ENCODE measurements at regions not wholly inside any gene's neighbourhood (a gene's known extent, or its start where the extent isn't known, plus 50 kb on each side); places are given as distances from the start of the nearest gene placed in this dataset.
"Not testable (repeated sequence)": the region's sequence is repeated elsewhere in the genome, so short reads cannot be mapped to it uniquely, and the experiment has no call there.

- no peak overlapping the region for H3K4me3 ChIP-seq (ENCODE audit: low read length)
- no peaks in the 10 kb centered on the region for H3K36me3 ChIP-seq (ENCODE audit: control insufficient read depth, low read depth, low read length)
- no peaks in the 10 kb centered on the region for H3K27me3 ChIP-seq (ENCODE audit: control insufficient read depth, insufficient read depth, low read length)
- no peak overlapping the region for H3K27ac ChIP-seq (ENCODE audit: low read length)
- no peak overlapping the region for H3K9ac ChIP-seq (ENCODE audit: low read length)
- H3K4me1 ChIP-seq (ENCODE audit: control insufficient read depth, low read depth, low read length): no peaks in the 10 kb centered on the region
- H3K9me3 ChIP-seq (ENCODE audit: control insufficient read depth, low read depth, low read length): no peaks in the 10 kb centered on the region
Measured at GRCh38 chr14:37792124-37792523, 196.7 kb downstream of the TTC6 start.

GRCh38 chr14:37796703-37797416, 201.4 kb downstream of the TTC6 start:
- Histone ChIP-seq H3K9ac (ENCODE audit: low read length) (no peak overlapping the region), H3K4me3 (ENCODE audit: low read length) (no peak overlapping the region), H3K27me3 (ENCODE audit: control insufficient read depth, insufficient read depth, low read length) (no peaks in the 10 kb centered on the region), H3K36me3 (ENCODE audit: control insufficient read depth, low read depth, low read length) (no peaks in the 10 kb centered on the region), H3K27ac (ENCODE audit: low read length) (no peak overlapping the region), H3K9me3 (ENCODE audit: control insufficient read depth, low read depth, low read length) (no peaks in the 10 kb centered on the region), H3K4me1 (ENCODE audit: control insufficient read depth, low read depth, low read length) (no peaks in the 10 kb centered on the region)

GRCh38 chr14:37797675-37798074, 202.2 kb downstream of the TTC6 start:
- H3K4me1 ChIP-seq (ENCODE audit: control insufficient read depth, low read depth, low read length): no peaks in the 10 kb centered on the region
- H3K27ac ChIP-seq (ENCODE audit: low read length): no peak overlapping the region
- H3K4me3 ChIP-seq (ENCODE audit: low read length): no peak overlapping the region
- no peaks in the 10 kb centered on the region for H3K9me3 ChIP-seq (ENCODE audit: control insufficient read depth, low read depth, low read length)
- H3K27me3 ChIP-seq (ENCODE audit: control insufficient read depth, insufficient read depth, low read length): no peaks in the 10 kb centered on the region
- no peak overlapping the region for H3K9ac ChIP-seq (ENCODE audit: low read length)
- no peaks in the 10 kb centered on the region for H3K36me3 ChIP-seq (ENCODE audit: control insufficient read depth, low read depth, low read length)

- no peak overlapping the region for H3K4me3 ChIP-seq (ENCODE audit: low read length)
- no peaks in the 10 kb centered on the region for H3K27me3 ChIP-seq (ENCODE audit: control insufficient read depth, insufficient read depth, low read length)
- H3K36me3 ChIP-seq (ENCODE audit: control insufficient read depth, low read depth, low read length): no peaks in the 10 kb centered on the region
- no peak overlapping the region for H3K9ac ChIP-seq (ENCODE audit: low read length)
- H3K27ac ChIP-seq (ENCODE audit: low read length): no peak overlapping the region
- peaks cover 9% of the 10 kb centered on the region for H3K4me1 ChIP-seq (ENCODE audit: control insufficient read depth, low read depth, low read length)
- H3K9me3 ChIP-seq (ENCODE audit: control insufficient read depth, low read depth, low read length): no peaks in the 10 kb centered on the region
Measured at GRCh38 chr14:37807722-37808121, 212.3 kb downstream of the TTC6 start.

- H3K9ac ChIP-seq (ENCODE audit: low read length): no peak overlapping the region
- no peak overlapping the region for H3K4me3 ChIP-seq (ENCODE audit: low read length)
- H3K9me3 ChIP-seq (ENCODE audit: control insufficient read depth, low read depth, low read length): no peaks in the 10 kb centered on the region
- H3K27me3 ChIP-seq (ENCODE audit: control insufficient read depth, insufficient read depth, low read length): no peaks in the 10 kb centered on the region
- H3K4me1 ChIP-seq (ENCODE audit: control insufficient read depth, low read depth, low read length): peaks cover 9% of the 10 kb centered on the region
- no peaks in the 10 kb centered on the region for H3K36me3 ChIP-seq (ENCODE audit: control insufficient read depth, low read depth, low read length)
- H3K27ac ChIP-seq (ENCODE audit: low read length): no peak overlapping the region
Measured at GRCh38 chr14:37810094-37810801, 214.8 kb downstream of the TTC6 start.

GRCh38 chr14:37813732-37814131, 218.3 kb downstream of the TTC6 start:
- no peaks in the 10 kb centered on the region for H3K27me3 ChIP-seq (ENCODE audit: control insufficient read depth, insufficient read depth, low read length)
- no peak overlapping the region for H3K9ac ChIP-seq (ENCODE audit: low read length)
- no peaks in the 10 kb centered on the region for H3K36me3 ChIP-seq (ENCODE audit: control insufficient read depth, low read depth, low read length)
- H3K9me3 ChIP-seq (ENCODE audit: control insufficient read depth, low read depth, low read length): no peaks in the 10 kb centered on the region
- H3K4me1 ChIP-seq (ENCODE audit: control insufficient read depth, low read depth, low read length): peaks cover 9% of the 10 kb centered on the region
- no peak overlapping the region for H3K27ac ChIP-seq (ENCODE audit: low read length)
- no peak overlapping the region for H3K4me3 ChIP-seq (ENCODE audit: low read length)

- no peaks in the 10 kb centered on the region for H3K4me1 ChIP-seq (ENCODE audit: control insufficient read depth, low read depth, low read length)
- no peaks in the 10 kb centered on the region for H3K27me3 ChIP-seq (ENCODE audit: control insufficient read depth, insufficient read depth, low read length)
- no peak overlapping the region for H3K4me3 ChIP-seq (ENCODE audit: low read length)
- H3K27ac ChIP-seq (ENCODE audit: low read length): no peak overlapping the region
- no peaks in the 10 kb centered on the region for H3K9me3 ChIP-seq (ENCODE audit: control insufficient read depth, low read depth, low read length)
- H3K36me3 ChIP-seq (ENCODE audit: control insufficient read depth, low read depth, low read length): no peaks in the 10 kb centered on the region
- no peak overlapping the region for H3K9ac ChIP-seq (ENCODE audit: low read length)
Measured at GRCh38 chr14:37816135-37816534, 220.7 kb downstream of the TTC6 start.

- Histone ChIP-seq H3K4me1 (ENCODE audit: control insufficient read depth, low read depth, low read length) (no peaks in the 10 kb centered on the region), H3K27me3 (ENCODE audit: control insufficient read depth, insufficient read depth, low read length) (no peaks in the 10 kb centered on the region), H3K9me3 (ENCODE audit: control insufficient read depth, low read depth, low read length) (no peaks in the 10 kb centered on the region), H3K9ac (ENCODE audit: low read length) (no peak overlapping the region), H3K4me3 (ENCODE audit: low read length) (no peak overlapping the region), H3K36me3 (ENCODE audit: control insufficient read depth, low read depth, low read length) (no peaks in the 10 kb centered on the region), H3K27ac (ENCODE audit: low read length) (no peak overlapping the region)
Measured at GRCh38 chr14:37816743-37817295, 221.4 kb downstream of the TTC6 start.

- H3K4me1 ChIP-seq (ENCODE audit: control insufficient read depth, low read depth, low read length): no peaks in the 10 kb centered on the region
- H3K27ac ChIP-seq (ENCODE audit: low read length): no peak overlapping the region
- no peaks in the 10 kb centered on the region for H3K9me3 ChIP-seq (ENCODE audit: control insufficient read depth, low read depth, low read length)
- no peak overlapping the region for H3K4me3 ChIP-seq (ENCODE audit: low read length)
- H3K36me3 ChIP-seq (ENCODE audit: control insufficient read depth, low read depth, low read length): no peaks in the 10 kb centered on the region
- no peaks in the 10 kb centered on the region for H3K27me3 ChIP-seq (ENCODE audit: control insufficient read depth, insufficient read depth, low read length)
- H3K9ac ChIP-seq (ENCODE audit: low read length): no peak overlapping the region
Measured at GRCh38 chr14:37819155-37820015, 224.0 kb downstream of the TTC6 start.

- not testable (repeated sequence) for H3K9ac ChIP-seq (ENCODE audit: low read length); H3K27me3 ChIP-seq (ENCODE audit: control insufficient read depth, insufficient read depth, low read length); H3K4me1 ChIP-seq (ENCODE audit: control insufficient read depth, low read depth, low read length); H3K9me3 ChIP-seq (ENCODE audit: control insufficient read depth, low read depth, low read length); H3K36me3 ChIP-seq (ENCODE audit: control insufficient read depth, low read depth, low read length); H3K4me3 ChIP-seq (ENCODE audit: low read length); H3K27ac ChIP-seq (ENCODE audit: low read length)
Measured at GRCh38 chr14:37820810-37821209, 225.4 kb downstream of the TTC6 start.

GRCh38 chr14:37824939-37825712, 229.7 kb downstream of the TTC6 start:
- Histone ChIP-seq H3K9me3 (ENCODE audit: control insufficient read depth, low read depth, low read length) (no peaks in the 10 kb centered on the region), H3K27me3 (ENCODE audit: control insufficient read depth, insufficient read depth, low read length) (no peaks in the 10 kb centered on the region), H3K4me1 (ENCODE audit: control insufficient read depth, low read depth, low read length) (no peaks in the 10 kb centered on the region), H3K9ac (ENCODE audit: low read length) (no peak overlapping the region), H3K27ac (ENCODE audit: low read length) (no peak overlapping the region), H3K36me3 (ENCODE audit: control insufficient read depth, low read depth, low read length) (no peaks in the 10 kb centered on the region), H3K4me3 (ENCODE audit: low read length) (no peak overlapping the region)
